ENCODE measurements at regions not wholly inside any gene's neighbourhood (a gene's known extent, or its start where the extent isn't known, plus 50 kb on each side); places are given as distances from the start of the nearest gene placed in this dataset.

- H3F3A ChIP-seq (ENCODE audit: low read depth): no peaks in the 10 kb centered on the region
- H3K36me3 ChIP-seq (ENCODE audit: insufficient read depth, low read length): no peaks in the 10 kb centered on the region
- no peaks in the 10 kb centered on the region for H3K9me2 ChIP-seq (replicated peaks; ENCODE audit: low read depth, low read length)
- no peak overlapping the region for H3K4me3 ChIP-seq (ENCODE audit: low read length, poor library complexity, severe bottlenecking)
- H3K27me3 ChIP-seq (ENCODE audit: insufficient read depth, low read length, poor library complexity, severe bottlenecking): no peaks in the 10 kb centered on the region
- H4K20me1 ChIP-seq (ENCODE audit: insufficient read depth, low read length, poor library complexity, severe bottlenecking): no peaks in the 10 kb centered on the region
- peaks cover 11% of the 10 kb centered on the region for H3K4me1 ChIP-seq (ENCODE audit: insufficient read depth, low read length, poor library complexity, severe bottlenecking)
- no peaks in the 10 kb centered on the region for H3K79me2 ChIP-seq (ENCODE audit: insufficient read depth, low read length)
- H3K9me3 ChIP-seq (ENCODE audit: insufficient read depth, low read depth, low read length): no peaks in the 10 kb centered on the region
- H3K9ac ChIP-seq (ENCODE audit: low read depth, low read length, poor library complexity, severe bottlenecking): no peak overlapping the region
- no peak overlapping the region for H2AFZ ChIP-seq (ENCODE audit: low read length)
- TF ChIP-seq CTCF (conservative IDR thresholded peaks at IDR 0.05; ENCODE audit: low read length) (no peak), EZH2phosphoT487 (IDR thresholded peaks at IDR 0.05; ENCODE audit: borderline replicate concordance) (no peak)
- H3K4me2 ChIP-seq (ENCODE audit: low read depth, low read length, poor library complexity, severe bottlenecking): no peak overlapping the region
Observed at GRCh38 chr1:55374801-55375616, 159.8 kb upstream of the USP24 start.

DNA sequence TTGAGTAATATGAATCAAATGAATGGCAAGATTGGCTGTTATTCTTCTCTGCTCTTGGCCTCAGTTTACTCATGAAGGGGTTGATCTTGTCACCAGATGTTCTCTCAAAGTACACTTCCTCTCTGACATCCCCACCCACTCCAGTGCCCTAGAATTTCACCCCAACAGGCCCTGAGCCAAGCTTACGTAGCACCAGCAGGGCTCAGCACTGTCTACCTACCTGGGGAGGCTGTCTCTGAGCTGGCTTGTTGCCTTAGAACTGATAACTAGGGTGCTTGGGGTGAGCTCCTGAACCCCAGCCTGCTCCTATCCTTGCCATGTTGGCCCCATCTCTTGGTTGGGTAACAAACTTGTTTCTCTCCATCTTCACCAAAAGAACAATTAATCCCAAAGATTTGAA is 159.1 kb upstream of the USP24 start:
- Histone ChIP-seq H3K4me1 (ENCODE audit: insufficient read depth, low read length, poor library complexity, severe bottlenecking) (peaks cover 10% of the 10 kb centered on the region), H3K9ac (ENCODE audit: low read depth, low read length, poor library complexity, severe bottlenecking) (no peak overlapping the region), H3K9me3 (ENCODE audit: insufficient read depth, low read depth, low read length) (no peaks in the 10 kb centered on the region), H3F3A (ENCODE audit: low read depth) (no peaks in the 10 kb centered on the region), H3K36me3 (ENCODE audit: insufficient read depth, low read length) (no peaks in the 10 kb centered on the region), H3K27me3 (ENCODE audit: insufficient read depth, low read length, poor library complexity, severe bottlenecking) (no peaks in the 10 kb centered on the region), H3K4me3 (ENCODE audit: low read length, poor library complexity, severe bottlenecking) (no peak overlapping the region), H3K79me2 (ENCODE audit: insufficient read depth, low read length) (no peaks in the 10 kb centered on the region), H3K9me2 (replicated peaks; ENCODE audit: low read depth, low read length) (no peaks in the 10 kb centered on the region), H2AFZ (ENCODE audit: low read length) (no peak overlapping the region), H3K4me2 (ENCODE audit: low read depth, low read length, poor library complexity, severe bottlenecking) (no peak overlapping the region), H4K20me1 (ENCODE audit: insufficient read depth, low read length, poor library complexity, severe bottlenecking) (no peaks in the 10 kb centered on the region)
- TF ChIP-seq CTCF (conservative IDR thresholded peaks at IDR 0.05; ENCODE audit: low read length) (no peak), EZH2phosphoT487 (IDR thresholded peaks at IDR 0.05; ENCODE audit: borderline replicate concordance) (no peak)

DNA sequence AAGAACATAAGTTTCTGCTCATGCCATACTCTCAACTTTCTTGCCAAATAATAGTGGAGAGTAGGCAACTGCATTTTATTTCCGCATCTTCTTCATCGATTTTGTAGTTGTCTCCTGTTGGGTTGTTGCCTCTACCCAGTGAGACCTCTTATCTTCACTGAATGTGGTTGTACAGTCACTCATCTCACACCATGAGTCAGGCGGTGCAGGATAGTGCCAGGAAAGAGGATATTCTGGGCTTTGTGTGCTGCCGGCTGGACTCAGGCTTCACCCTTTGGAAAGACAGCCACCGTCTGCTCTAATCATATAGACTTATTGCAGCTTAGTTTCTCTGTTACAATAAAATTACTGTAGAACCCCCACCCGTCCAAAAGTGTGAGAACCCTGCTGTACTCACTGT is 154.3 kb upstream of the USP24 start:
- Histone ChIP-seq H3K9ac (ENCODE audit: low read depth, low read length, poor library complexity, severe bottlenecking) (no peak overlapping the region), H3K9me3 (ENCODE audit: insufficient read depth, low read depth, low read length) (no peaks in the 10 kb centered on the region), H2AFZ (ENCODE audit: low read length) (no peak overlapping the region), H3K27me3 (ENCODE audit: insufficient read depth, low read length, poor library complexity, severe bottlenecking) (no peaks in the 10 kb centered on the region), H3K36me3 (ENCODE audit: insufficient read depth, low read length) (no peaks in the 10 kb centered on the region), H3K4me1 (ENCODE audit: insufficient read depth, low read length, poor library complexity, severe bottlenecking) (peaks cover under 1% of the 10 kb centered on the region), H4K20me1 (ENCODE audit: insufficient read depth, low read length, poor library complexity, severe bottlenecking) (no peaks in the 10 kb centered on the region), H3K4me2 (ENCODE audit: low read depth, low read length, poor library complexity, severe bottlenecking) (no peak overlapping the region), H3F3A (ENCODE audit: low read depth) (no peaks in the 10 kb centered on the region), H3K4me3 (ENCODE audit: low read length, poor library complexity, severe bottlenecking) (no peak overlapping the region), H3K79me2 (ENCODE audit: insufficient read depth, low read length) (no peaks in the 10 kb centered on the region), H3K9me2 (replicated peaks; ENCODE audit: low read depth, low read length) (no peaks in the 10 kb centered on the region)
- TF ChIP-seq EZH2phosphoT487 (IDR thresholded peaks at IDR 0.05; ENCODE audit: borderline replicate concordance): no peak
- TF ChIP-seq CTCF (conservative IDR thresholded peaks at IDR 0.05; ENCODE audit: low read length): no peak

Measured in Loucy (cell line).